ENCODE measurements at regions not wholly inside any gene's neighbourhood (a gene's known extent, or its start where the extent isn't known, plus 50 kb on each side); places are given as distances from the start of the nearest gene placed in this dataset.

- Histone ChIP-seq H3K36me3 (replicated peaks in 1 of 2) (no peaks in the 10 kb centered on the region), H3K4me3 (no peak overlapping the region), H3K4me1 (replicated peaks in 1 of 2) (no peaks in the 10 kb centered on the region), H3K27me3 (no peaks in the 10 kb centered on the region), H3K27ac (no peak overlapping the region), H3K9me3 (replicated peaks in 1 of 3) (no peaks in the 10 kb centered on the region)
- intact Hi-C loops (cut with DNase I), result no loop called here
- TF ChIP-seq POLR2A (IDR thresholded peaks at IDR 0.05), result no peak
- TF ChIP-seq CTCF (IDR thresholded peaks at IDR 0.05), result no peak
- no peak for DNase-seq
- WGBS, 4 donors, result 78 to 81% (median 80%) methylated on average over 7 to 8 of the region's 8 CpGs
Observed at GRCh38 chr17:33522623-33523022, 229.5 kb upstream of the ASIC2 start.

DNA sequence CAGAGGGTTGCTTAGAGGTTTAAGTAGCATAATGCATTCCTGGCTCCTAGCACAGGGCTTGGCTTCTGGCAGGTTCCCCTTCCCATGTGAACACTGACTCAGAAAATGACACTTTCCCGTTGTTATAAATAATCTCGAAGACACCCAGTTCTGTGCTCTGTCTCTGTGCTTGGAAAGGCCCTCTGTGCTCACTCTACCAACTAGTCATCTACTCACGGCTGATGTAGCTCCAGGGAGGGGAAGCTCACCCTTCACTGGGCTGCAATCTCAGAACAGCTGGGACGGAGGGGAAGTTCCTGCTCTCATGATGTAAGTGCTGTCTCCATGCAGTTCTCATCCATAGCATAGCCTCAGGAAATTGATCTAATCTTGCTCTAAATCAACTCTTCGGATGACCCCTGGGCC lies 230.5 kb upstream of the ASIC2 start:
- no peak for TF ChIP-seq CTCF (IDR thresholded peaks at IDR 0.05)
- TF ChIP-seq POLR2A (IDR thresholded peaks at IDR 0.05), result no peak
- DNase-seq, result peak in 4 of 7 donors; percentile 5 to 26 (median 22)
- Histone ChIP-seq H3K4me3 (no peak overlapping the region), H3K27ac (peak overlapping the region in 1 of 5 donors; percentile 2), H3K4me1 (replicated peaks in 1 of 2) (no peaks in the 10 kb centered on the region), H3K9me3 (replicated peaks in 1 of 3) (no peaks in the 10 kb centered on the region), H3K27me3 (no peaks in the 10 kb centered on the region), H3K36me3 (replicated peaks in 1 of 2) (no peaks in the 10 kb centered on the region)
- intact Hi-C loops (cut with DNase I), result no loop called here
- WGBS, 4 donors, result 39 to 47% (median 44%) methylated on average over 3 to 5 of the region's 5 CpGs

DNA sequence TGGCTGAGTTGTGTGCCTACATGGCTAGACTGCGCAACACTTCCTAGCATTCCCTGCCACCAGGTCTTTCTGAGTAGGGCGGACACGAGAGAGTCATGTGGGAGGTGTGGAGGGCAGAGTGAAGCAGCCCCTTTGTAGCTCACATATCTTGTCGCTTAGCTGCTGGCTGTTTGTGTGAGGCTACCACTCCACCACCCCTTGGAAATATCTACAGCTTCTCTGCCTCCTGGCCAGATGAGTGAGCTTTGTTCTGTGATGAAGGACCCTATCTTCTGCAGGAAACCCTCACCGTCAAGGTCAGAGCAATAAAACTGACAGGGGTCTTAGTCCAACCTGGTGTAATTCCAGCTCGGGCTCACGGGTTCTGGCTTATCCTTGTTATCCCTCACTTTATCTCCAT lies 232.1 kb upstream of the ASIC2 start:
- TF ChIP-seq POLR2A (IDR thresholded peaks at IDR 0.05) (no peak), CTCF (IDR thresholded peaks at IDR 0.05) (no peak)
- Histone ChIP-seq H3K9me3 (replicated peaks in 1 of 3) (no peaks in the 10 kb centered on the region), H3K36me3 (replicated peaks in 1 of 2) (no peaks in the 10 kb centered on the region), H3K27me3 (no peaks in the 10 kb centered on the region), H3K27ac (no peak overlapping the region), H3K4me1 (replicated peaks in 1 of 2) (no peaks in the 10 kb centered on the region), H3K4me3 (no peak overlapping the region)
- DNase-seq, result no peak
- intact Hi-C loops (cut with DNase I), result no loop called here
- WGBS, 4 donors, result 59 to 67% (median 63%) methylated on average over 7 of the region's 7 CpGs

GRCh38 chr17:33526717-33527116 lies 233.6 kb upstream of the ASIC2 start:
- WGBS, 4 donors, result 63 to 85% (median 77%) methylated on average over 4 to 5 of the region's 5 CpGs
- intact Hi-C loops (cut with DNase I), result no loop called here

More at GRCh38 chr17:33526717-33527116, 233.6 kb upstream of the ASIC2 start:
- Histone ChIP-seq H3K27me3 (no peaks in the 10 kb centered on the region), H3K4me3 (no peak overlapping the region), H3K36me3 (replicated peaks in 1 of 2) (no peaks in the 10 kb centered on the region), H3K9me3 (replicated peaks in 1 of 3) (no peaks in the 10 kb centered on the region), H3K27ac (no peak overlapping the region), H3K4me1 (replicated peaks in 1 of 2) (no peaks in the 10 kb centered on the region)
- DNase-seq, result no peak
- TF ChIP-seq POLR2A (IDR thresholded peaks at IDR 0.05) (no peak), CTCF (IDR thresholded peaks at IDR 0.05) (no peak)
